NCI-H524 (cell line): ENCODE measurements at regions not wholly inside any gene's neighbourhood (a gene's known extent, or its start where the extent isn't known, plus 50 kb on each side); places are given as distances from the start of the nearest gene placed in this dataset.

Source experiments
- DNase-seq, 2 experiments: peaks; one replicate each; lab custom pipeline; 2025; lab: John Stamatoyannopoulos, UW

DNA sequence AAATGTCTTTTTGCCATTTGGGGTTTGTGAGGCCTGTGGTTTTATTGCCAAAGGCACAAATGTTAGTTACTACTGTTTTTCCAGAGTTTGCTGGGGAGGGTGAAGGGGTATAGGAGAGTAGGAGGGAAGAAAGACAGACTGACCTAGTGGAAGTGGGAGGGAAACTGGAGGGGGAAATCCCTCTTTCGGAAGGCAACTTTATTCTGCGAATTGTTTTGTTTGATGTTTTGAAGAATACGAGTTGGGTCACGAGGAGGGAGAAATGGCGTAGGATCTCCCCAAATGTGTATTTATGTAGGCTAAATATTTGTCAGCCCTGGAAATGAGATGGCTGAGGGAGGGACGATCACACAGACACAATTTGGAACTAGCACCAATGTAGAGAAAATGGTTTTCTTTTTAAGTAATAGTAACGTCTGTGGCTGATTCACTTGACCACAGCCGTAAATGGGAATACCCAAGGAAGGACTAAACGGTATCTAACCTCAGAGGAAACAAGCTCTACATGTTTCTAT is 172.3 kb downstream of the ICOS start:
- no peak for DNase-seq

DNA sequence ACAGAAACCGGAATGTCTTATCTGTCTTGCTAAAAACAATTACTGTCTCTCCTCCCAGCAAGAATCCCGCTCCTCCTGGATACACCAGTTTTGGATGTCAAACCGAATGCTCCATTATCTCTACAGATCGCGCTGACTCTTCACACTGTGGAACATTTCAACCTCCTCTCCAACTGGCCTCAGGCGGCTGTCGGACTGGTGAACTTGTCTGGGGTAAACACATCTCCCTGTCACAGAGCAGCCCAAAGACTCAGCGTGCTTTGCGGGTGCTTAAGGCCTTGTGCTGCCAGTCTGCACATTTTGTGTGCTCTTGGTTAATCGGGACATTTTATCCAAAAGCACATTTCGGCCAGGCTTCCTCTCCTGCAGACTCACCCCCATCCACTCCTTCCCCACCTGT is 173.1 kb downstream of the ICOS start:
- no peak for DNase-seq

DNA sequence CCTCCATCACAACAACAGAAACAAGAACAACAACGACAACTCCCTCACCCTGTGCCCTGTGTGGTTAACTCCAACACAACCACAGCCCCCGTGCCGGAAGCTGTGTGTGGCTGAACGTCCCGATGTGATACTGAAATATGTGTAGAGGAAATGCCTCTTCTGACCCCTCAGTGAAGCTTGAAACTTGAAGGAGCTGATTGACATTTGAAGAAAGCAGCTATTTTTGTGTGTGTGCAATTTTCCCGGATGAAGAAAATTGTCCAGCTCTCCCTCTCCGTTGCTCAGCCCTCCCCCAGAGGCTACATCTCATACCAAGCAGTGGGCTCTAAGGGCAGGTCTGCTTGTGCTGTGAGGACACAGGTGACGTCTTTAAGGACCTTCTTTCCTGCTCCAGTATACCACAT is 173.8 kb downstream of the ICOS start:
- no peak for DNase-seq

DNA sequence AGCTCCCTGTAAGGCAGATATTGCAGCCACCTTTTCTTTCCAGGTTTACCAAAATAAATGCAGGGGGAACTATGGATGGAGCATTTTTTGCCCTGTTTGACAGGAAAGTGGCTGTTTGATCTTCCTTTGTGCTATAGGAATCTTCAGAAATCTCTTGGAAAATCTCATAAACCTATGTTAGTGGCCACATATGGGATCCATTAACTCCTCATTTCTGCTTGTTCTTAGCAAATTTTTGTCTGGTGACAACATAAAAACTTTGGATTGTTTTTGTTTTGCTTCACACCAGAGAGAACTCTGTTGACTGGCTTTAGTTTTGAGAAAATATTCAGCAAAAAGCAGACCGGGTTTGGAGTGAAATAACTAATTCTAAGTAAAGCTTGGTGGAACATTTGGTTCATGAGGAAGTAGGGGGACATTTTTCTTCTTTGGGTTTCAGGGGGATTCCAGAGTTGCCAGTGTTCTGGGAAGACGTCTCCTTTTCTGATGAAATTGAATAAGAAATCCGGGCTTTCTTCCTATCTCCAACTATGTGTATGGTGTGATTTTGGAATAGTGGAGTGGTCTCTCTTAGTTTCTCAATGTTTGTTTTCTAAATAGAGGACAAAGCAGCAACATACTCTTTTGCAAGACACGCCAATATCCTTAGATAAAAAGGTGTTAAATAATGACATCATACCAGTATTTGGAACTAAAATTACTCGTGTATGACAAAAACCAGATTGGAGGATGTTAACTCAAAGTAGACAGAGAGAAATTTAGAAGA is 174.4 kb downstream of the ICOS start:
- no peak for DNase-seq

DNA sequence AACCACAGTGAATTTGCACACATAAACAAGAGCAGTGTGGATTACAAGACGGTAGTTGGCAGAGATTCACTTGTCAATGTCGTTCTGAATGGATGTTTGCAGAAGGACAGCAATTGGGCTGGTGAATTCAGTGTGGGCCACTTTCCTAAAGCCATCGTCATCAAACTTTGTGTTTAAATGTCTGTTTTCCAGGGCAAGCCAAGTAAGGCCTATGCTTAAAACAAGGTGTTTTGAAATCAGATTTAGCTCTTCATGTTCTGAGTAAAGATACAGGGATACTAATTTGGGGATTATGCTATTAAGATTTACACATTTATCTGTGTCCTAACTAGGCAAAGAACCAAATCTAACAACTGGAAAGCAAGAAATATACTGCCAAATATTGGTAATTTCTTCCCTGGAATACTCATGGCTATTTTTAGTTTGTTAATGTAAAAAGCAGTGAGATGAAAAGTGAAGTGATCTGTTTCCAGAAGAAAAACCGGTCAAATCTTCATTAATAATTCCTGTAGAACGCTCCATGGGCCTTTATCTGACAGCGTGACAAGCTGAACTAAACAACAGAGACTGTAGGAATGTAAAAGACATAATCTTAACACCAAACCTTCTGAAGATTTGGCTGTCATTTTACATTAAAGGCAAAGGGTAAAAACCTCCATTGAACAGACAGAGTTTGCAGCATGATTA is 175.7 kb downstream of the ICOS start:
- DNase-seq = no peak

DNA sequence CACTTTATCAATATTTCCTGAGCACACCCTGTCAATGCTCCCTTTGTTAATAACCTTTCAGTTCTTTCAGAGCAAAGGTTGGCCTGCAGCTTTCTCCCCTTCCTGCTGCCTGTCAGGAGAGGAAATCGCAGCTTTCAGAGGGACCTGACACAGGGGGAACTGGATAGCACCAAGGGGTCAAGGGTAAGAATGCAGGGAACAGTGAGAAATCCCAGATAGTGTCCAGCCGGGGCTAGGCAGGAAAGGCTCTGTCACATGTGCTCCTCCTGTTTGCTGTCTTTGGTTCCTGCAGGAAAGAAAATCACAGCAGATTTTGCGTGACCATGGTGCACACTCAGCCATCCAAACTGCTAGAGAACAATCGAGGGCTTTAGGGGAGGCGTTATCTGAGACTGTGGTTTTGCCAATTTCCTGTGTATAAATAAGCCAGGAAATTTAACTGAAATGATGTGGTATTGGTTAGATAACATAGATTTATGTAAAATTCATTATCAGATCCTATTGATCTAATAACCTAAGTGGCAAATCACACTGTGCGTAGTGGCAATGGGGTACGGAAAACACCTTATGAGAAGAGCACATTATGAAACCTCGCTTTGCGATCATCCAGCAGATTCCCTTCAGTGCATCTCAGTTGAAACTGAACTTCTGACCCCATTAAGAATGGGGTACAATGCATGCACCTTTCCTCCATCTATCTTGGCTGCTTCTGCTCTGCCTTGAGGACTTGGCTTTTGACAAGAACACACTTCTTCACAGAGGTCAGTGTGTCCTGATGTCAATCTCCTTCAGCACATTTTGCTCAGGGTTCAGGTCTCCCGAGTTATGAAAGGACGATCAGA is 178.0 kb downstream of the ICOS start:
- no peak for DNase-seq

DNA sequence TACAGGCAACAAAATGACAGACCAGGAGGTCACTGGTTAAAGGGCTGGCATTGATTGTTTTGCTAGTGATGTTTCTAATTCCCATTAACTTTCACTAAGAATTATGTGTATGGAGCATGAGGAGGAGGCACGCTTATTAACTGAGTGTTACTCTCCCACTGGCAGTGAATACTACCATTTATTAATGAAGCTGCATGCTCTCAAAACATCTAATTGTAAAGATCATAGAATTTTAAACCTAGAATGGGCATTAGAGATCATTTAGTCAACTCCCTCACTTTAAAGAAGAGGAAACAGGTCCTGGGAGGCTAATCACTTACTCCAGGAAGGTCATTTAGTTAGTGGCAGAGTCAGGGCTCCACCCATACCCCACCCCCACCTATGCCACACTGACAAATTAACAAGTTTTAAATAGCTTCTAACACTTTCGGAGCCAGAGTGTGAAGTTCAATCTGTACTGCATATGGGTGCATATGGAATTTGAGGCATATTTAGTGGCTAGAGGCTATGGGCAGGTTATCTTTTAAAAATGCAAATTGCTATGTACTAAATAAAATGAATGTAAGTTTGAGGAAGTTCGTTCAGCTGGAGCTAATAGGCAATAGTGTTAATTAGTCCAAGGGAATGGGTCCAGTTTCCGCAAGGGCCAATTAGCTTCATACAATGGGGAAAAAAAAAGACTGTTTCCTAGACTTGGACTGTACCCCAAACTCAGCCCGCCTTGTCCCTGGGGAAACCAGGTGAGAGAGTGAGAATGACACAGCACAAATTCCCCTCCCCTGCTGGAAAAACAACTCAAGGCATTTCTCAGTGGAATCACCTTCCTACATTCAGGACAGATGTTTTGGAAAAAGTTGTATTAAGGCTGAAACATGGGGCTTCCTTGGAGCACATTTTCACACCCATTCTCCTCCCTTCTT is 178.8 kb downstream of the ICOS start:
- no peak for DNase-seq

DNA sequence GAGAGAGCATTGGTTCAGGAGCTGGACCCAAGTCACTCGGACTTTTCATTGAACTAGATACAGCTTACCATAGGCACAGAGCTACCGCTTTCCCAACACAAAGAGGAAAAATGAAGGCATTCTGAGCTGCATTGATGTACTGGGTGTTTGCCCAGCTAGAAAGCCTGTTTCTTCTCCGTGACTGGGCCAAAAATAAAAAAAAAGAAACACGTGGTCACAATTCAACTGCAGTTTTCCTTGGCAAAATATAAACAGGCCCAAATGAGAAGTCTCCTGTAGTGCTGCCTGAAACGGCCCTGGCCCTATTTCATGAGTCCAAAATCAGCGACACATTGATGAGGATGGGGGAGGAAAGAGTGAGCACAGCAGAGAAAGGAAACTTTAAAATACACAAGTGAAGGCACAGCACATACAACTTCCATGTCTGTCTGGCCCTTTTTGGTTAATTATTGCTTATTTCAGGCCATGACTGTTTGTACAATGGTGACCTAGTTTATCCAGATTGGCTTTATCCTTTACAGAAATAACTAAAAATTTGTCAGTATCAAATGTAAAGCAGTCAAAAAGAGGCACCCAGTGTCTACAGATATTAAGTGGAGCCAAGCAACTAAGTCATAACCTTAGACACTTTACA is 179.7 kb downstream of the ICOS start:
- no peak for DNase-seq

DNA sequence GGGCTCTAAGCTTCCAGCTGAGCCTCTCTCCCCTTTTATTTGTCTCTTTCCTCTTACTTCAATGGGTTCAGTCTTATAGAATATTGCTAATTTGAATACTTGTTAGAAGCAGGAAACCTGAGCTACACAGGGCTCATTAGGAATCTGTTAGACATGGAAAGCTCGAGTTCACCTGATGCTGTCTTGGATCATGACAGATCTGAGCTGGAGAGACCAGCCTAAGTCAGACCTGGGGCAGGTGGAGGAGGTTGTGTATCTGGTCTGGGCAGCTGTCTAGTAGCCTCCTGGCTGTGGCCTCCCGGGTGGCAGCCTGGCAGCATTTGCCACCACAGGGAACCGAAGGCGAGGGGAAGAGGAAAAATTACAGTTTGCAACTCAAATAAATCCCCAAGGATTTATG is 185.9 kb downstream of the ICOS start:
- no peak for DNase-seq

DNA sequence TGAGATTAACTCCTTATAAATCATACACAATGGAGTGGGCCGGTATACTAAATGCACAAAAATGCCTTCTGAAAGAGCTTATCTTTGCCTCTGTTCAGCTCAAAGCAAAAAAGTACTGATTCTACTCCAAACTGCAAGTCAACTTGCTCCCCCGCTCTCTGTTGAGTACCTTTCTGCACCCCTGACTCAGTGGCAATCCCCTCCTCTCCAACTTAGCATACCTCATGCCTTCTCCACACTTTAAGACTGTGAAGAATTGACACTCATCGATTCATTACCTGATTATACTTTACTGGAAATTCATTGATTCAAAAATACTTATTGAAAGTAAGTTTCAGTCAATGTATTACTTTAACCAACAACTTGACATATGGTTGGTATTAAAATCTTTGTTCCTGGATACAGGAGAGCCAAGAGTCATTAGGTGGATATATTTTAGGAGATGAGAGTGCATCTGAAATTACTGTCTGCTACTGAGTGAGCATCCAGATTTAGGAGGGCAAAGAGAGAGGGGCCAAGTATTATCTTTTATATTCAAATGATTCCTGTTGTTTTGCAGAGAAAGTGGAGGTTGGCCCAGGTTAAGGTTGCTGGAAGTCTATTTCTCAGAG is 187.7 kb downstream of the ICOS start:
- DNase-seq = no peak

DNA sequence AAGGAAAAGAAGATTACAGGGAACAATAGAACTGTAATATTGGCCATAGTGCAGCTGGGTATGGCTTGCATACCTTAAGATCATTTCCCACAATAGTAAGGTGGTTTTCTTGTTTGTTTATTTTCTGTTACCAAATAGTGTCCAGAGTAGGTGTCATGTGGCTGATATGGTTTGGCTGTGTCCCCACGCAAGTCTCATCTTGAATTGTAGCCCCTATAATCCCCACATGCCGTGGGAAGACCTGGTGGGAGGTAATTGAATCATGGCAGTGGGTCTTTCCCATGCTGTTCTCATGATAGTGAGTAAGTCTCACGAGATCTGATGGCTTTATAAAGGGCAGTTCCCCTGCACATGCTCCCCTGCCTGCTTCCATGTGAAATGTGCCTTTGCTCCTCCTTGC is 190.1 kb downstream of the ICOS start:
- DNase-seq = no peak

DNA sequence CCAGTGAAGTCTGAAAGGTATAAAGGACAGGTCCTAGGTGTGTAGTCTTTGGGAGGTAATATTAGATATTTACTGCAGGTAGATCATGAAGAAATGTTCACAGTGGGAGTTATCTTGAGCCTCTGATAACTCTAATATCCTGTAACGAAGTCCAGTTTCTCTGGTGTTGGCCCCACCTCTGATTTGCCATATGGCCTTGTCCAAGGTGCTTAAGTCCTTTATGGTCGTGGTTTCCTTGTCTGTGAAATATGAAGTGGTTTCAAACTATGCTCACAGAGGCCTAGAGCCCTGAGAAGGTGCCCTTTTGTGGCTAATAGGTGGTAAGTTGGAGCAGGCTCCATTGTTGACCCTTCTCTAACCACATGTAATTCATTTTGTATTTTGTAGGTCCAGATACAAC is 190.7 kb downstream of the ICOS start:
- no peak for DNase-seq

DNA sequence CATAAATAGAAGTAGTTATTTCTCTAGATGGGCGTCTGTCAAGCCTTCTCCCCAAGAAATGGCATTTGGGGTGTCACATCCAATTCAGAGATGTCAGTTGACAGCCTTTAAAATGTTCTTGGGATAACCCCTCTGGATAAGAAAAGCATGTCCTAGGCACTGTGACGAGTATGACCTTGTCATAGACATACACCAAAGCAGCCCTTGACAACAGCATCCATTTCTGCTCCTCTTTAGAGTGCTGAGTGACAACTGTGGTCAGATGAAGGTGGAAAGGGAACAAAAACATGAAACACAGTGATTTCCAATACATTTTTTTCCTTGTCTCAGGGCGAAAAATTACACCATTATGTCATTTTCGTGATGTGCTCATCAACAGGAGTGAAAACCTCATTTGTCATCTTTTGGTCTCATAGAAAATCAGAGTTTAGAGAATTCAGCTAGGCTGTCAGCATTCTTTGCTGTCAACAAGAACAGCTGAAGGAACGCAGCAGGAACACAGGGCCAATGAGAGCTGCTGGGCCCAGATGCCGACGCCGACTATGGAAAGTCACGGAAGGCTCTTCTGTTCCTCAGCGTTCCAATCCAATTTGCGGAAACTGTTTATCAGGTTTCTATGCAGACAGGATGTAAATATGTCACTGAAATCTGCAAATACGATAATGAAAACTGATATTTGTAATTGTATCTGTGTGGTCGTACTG is 193.2 kb downstream of the ICOS start:
- DNase-seq = no peak

DNA sequence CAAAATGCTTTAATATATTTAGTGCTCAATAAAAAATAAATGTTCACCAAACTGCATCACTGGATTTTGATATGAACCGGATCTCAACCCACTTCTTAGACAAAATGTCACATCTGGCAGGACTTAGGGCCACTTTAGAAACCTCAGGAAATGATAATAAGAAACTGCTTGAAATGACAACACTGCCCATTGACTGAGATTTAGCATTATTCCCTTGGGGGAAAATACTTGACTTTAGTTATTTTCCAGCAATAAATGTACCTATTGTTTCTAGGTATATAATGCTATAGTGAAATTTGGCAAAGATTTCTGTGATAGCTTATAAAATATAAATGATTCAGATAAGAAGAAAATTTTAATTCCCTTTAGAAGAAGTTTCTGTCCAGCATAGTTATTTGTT is 195.1 kb downstream of the ICOS start:
- DNase-seq = no peak

DNA sequence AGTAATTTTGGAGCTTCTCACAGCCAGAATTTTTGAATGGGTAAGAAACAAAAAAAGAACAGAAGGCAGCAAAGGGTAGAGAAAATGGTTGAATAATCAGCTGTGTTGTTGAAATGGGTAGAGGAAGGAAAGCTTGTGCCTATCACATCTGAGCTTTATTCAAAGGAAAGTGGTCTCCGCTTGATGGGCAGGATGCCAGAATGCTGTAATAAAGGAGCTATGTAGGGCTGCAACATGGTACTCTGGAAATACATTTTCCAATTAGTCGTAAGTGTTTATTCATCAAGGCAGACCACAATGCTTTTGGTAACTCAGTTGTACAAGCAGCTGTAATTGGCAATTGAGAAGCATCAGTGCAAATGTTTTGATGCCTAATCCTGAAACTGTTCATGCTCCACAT is 196.9 kb downstream of the ICOS start:
- no peak for DNase-seq

DNA sequence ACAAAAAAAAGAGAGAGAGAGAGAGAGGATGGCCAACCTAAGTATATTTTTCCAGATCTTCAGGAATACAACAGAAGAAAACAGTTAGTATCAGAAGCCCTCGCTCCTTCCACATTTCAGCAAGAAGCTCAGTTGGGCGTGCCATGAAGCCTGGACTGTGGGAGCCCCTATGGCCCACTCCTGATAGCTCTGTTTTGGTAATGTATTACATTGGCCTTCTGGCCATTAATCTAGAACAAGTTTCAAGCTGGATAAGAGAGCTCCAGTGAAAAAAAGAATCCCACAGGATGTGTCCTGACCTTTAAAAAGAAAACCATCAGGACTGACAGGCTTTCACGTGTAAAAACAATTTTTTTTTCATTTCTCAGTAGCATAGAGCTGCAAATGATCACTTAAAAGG is 197.9 kb downstream of the ICOS start:
- no peak for DNase-seq

DNA sequence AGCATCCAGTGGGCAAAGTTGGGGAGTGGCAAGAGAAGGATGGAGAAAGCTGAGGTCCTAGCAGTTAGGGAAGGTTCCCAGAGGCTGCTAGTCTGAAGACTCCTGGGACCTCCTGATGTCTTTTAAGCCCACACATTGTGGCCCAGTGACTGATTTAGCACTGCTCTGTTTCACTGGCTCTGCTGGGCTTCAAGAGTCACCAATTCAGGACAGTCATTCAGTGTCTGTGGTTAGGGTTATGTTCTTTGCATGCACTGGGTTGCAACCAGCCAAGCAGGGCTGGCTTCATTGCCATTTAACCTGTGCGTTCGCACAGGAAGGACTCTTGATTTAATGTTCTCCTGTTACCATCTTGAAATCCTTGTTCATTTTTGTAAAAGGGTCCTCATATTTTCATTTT is 199.2 kb downstream of the ICOS start:
- DNase-seq = no peak

DNA sequence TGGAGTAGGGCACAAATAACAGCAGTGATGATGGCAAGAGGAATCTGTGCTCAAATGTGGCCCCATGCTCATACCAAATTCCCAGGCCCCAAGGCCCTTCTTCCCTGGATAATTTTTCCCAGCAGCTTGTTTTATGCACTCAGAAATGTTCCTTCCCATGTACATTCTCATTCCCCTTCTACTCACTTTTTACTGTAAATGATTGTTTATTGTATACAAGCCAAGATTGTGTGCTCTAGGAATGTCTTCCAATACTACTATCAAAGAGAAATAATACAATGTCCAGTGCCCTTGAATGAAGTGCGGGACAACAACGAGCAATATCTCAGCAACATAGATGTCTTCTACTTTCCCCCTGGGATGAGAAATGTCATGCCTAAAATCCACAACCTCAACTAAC is 201.6 kb downstream of the ICOS start:
- no peak for DNase-seq

DNA sequence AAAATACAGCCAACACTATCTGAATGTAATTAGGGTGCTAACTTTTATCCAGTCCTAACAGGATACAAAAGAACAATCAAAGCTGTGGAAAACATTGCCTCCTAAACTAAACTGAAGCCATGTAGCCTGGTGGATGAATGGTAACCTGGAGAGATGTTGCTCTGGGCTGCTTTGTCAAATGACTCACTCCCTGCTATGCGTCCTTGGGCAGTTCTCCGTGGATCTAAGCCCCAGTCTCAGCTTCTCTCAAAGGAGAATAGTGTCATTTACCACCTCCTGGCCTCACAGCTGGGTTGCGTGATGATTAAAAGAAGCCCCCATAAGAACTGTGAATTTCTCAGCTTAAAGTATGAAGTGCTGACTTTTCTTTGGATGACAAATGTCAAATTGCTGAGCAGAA is 203.7 kb downstream of the ICOS start:
- DNase-seq = no peak
